DND-41 (cell line): ENCODE measurements at regions not wholly inside any gene's neighbourhood (a gene's known extent, or its start where the extent isn't known, plus 50 kb on each side); places are given as distances from the start of the nearest gene placed in this dataset.

Experiments used
- ATAC-seq: fragments of 200-7000 bp; cut with Tn5 transposase; 3 replicates; pipeline ENCODE4 v1.9.1; 2021; ENCODE audit warnings: low read depth; ENCODE audit not compliant: insufficient read depth
- DNase-seq: peaks from one replicate; pipeline ENCODE4 v3.0.0-alpha.2; 2020
- H2AFZ ChIP-seq: 2 replicates; pipeline ENCODE4 v1.6.0; 2012; ENCODE audit warnings: low read depth, low read length
- H3K27ac ChIP-seq: 2 replicates; pipeline ENCODE4 v1.5.1; 2012; ENCODE audit warnings: low read length, inconsistent platforms
- H3K27me3 ChIP-seq: fragments of 200-600 bp; sonication (generic); 2 replicates; pipeline ENCODE4 v1.6.0; 2012; ENCODE audit warnings: low read length, mild to moderate bottlenecking, inconsistent platforms; ENCODE audit not compliant: insufficient read depth, poor library complexity
- H3K36me3 ChIP-seq: 2 replicates; pipeline ENCODE4 v1.5.1; 2012; ENCODE audit warnings: low read length, inconsistent platforms; ENCODE audit not compliant: insufficient read depth
- H3K4me1 ChIP-seq: 2 replicates; pipeline ENCODE4 v1.5.1; 2012; ENCODE audit warnings: mild to moderate bottlenecking, low read length; ENCODE audit not compliant: insufficient read depth
- H3K4me2 ChIP-seq: 2 replicates; pipeline ENCODE4 v1.6.0; 2012; ENCODE audit warnings: mild to moderate bottlenecking, moderate library complexity, low read length, inconsistent platforms; ENCODE audit not compliant: insufficient read depth
- H3K4me3 ChIP-seq, 2 experiments: fragments of 200-600 bp in 1 of 2; shearing (Covaris generic) in 1 of 2; 2 replicates each; pipeline ENCODE4 v1.5.1; 2012 to 2016; ENCODE audit warnings: inconsistent platforms in 2 of 2, low read length in 2 of 2, mild to moderate bottlenecking in 2 of 2, low read depth in 1 of 2, moderate library complexity in 1 of 2
- H3K79me2 ChIP-seq: 2 replicates; pipeline ENCODE4 v1.6.0; 2012; ENCODE audit warnings: low read length, inconsistent platforms; ENCODE audit not compliant: insufficient read depth
- H3K9ac ChIP-seq: 2 replicates; pipeline ENCODE4 v1.6.0; 2012; ENCODE audit warnings: low read depth, mild to moderate bottlenecking, inconsistent platforms, low read length, moderate library complexity
- H3K9me3 ChIP-seq: 2 replicates; pipeline ENCODE4 v1.5.1; 2012; ENCODE audit warnings: low read length, moderate library complexity, mild to moderate bottlenecking, inconsistent platforms; ENCODE audit not compliant: insufficient read depth, severe bottlenecking
- H4K20me1 ChIP-seq: 2 replicates; pipeline ENCODE4 v1.6.0; 2012; ENCODE audit warnings: low read length; ENCODE audit not compliant: insufficient read depth
- EZH2 ChIP-seq: IDR thresholded peaks from 3 replicates; pipeline ENCODE4 v1.6.1; 2012; ENCODE audit warnings: borderline replicate concordance, low read depth, mild to moderate bottlenecking, moderate library complexity, low read length, inconsistent platforms; ENCODE audit not compliant: severe bottlenecking
- TF ChIP-seq, protein P1 (sequence below): IDR thresholded peaks from 2 replicates; pipeline ENCODE4 v1.5.1; 2012; ENCODE audit warnings: borderline replicate concordance, low read length, moderate library complexity, mild to moderate bottlenecking; ENCODE audit not compliant: poor library complexity, severe bottlenecking; ENCODE audit errors: extremely low read depth

DNA sequence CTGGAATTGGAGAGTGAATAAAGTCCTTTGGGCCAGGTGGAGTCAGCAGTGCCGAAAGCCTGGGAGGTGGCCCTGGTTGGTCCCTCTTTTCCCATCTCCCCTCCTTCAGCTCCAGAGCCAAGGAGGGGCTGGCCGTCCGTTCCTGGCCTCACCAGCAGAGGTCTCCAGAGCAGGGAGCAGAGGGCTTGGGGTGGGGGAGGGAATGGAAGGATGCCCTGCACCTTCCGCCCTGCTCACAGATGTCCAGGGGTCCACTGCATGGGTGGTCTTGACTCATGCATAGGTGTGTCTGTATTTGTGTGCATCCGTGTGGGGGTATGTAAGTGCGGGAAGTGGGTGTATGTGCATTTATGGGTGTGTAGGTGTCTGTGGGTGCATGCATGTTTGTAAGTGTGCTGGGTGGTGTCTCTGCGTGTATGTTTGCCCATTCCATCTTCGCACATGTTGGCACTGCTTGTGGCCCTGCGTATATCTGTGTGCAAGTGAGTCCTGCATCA, 201.8 kb downstream of the ZFP36L2 start:
- no peaks in the 10 kb centered on the region for H3K27me3 ChIP-seq
- no peaks in the 10 kb centered on the region for H3K36me3 ChIP-seq
- no peak overlapping the region for H3K4me3 ChIP-seq
- no peak overlapping the region for H3K4me2 ChIP-seq
- H4K20me1 ChIP-seq, result no peaks in the 10 kb centered on the region
- no peak overlapping the region for H2AFZ ChIP-seq
- peaks cover 7% of the 10 kb centered on the region for H3K9me3 ChIP-seq
- peak overlapping the region; percentile 90 for H3K27ac ChIP-seq
- peak overlapping the region; percentile 36 for H3K9ac ChIP-seq
- peak; percentile 71 for DNase-seq
- peaks cover 63% of the 10 kb centered on the region for H3K4me1 ChIP-seq
- TF ChIP-seq EZH2, result no peak
- TF ChIP-seq, protein P1, sequence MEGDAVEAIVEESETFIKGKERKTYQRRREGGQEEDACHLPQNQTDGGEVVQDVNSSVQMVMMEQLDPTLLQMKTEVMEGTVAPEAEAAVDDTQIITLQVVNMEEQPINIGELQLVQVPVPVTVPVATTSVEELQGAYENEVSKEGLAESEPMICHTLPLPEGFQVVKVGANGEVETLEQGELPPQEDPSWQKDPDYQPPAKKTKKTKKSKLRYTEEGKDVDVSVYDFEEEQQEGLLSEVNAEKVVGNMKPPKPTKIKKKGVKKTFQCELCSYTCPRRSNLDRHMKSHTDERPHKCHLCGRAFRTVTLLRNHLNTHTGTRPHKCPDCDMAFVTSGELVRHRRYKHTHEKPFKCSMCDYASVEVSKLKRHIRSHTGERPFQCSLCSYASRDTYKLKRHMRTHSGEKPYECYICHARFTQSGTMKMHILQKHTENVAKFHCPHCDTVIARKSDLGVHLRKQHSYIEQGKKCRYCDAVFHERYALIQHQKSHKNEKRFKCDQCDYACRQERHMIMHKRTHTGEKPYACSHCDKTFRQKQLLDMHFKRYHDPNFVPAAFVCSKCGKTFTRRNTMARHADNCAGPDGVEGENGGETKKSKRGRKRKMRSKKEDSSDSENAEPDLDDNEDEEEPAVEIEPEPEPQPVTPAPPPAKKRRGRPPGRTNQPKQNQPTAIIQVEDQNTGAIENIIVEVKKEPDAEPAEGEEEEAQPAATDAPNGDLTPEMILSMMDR, result peak; percentile 92
- peak; percentile 51 for ATAC-seq
- no peaks in the 10 kb centered on the region for H3K79me2 ChIP-seq

DNA sequence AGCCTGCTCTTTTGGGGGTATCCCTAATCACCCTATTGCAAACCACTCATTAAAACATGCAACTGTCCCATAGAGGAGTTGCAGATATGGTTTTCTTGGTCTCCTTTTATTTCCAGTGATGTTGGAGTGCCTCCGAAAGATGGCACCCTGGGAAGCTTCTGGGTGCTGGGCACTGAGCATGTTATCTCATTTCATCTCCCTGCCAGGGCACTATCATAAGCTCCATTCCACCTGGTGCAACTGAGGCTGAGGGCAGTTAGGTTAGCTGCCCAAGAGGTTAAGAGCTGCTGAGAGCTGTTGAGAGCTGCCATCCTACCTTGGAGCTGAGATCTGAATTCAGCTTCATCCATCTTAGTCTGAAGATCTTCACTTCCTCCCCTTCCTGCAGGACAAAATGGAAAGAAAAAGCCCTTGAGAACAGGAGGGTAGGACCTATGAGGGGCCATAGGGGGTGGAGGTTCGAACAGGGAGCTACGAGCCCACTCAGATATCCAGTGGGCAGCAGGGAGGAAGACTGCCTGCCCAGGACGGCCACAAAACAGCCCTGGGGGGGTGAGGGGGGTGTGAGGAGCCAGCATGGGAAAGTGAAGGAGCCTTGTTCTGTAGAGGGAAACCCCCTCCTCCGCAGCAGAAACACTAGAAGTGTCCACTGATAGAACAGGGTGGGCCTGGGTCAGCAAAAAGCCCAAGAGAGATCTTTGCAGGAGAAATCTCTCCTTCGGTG, 202.5 kb downstream of the ZFP36L2 start:
- peaks cover 7% of the 10 kb centered on the region for H3K9me3 ChIP-seq
- no peaks in the 10 kb centered on the region for H3K27me3 ChIP-seq
- no peak overlapping the region for H3K4me2 ChIP-seq
- H3K79me2 ChIP-seq, result no peaks in the 10 kb centered on the region
- no peak overlapping the region for H2AFZ ChIP-seq
- TF ChIP-seq, protein P1, result no peak
- TF ChIP-seq EZH2, result no peak
- no peak for DNase-seq
- H4K20me1 ChIP-seq, result no peaks in the 10 kb centered on the region
- no peaks in the 10 kb centered on the region for H3K36me3 ChIP-seq
- H3K4me1 ChIP-seq, result peaks cover 63% of the 10 kb centered on the region
- H3K27ac ChIP-seq, result peak overlapping the region; percentile 90
- no peak for ATAC-seq
- no peak overlapping the region for H3K4me3 ChIP-seq
- H3K9ac ChIP-seq, result peak overlapping the region; percentile 36

DNA sequence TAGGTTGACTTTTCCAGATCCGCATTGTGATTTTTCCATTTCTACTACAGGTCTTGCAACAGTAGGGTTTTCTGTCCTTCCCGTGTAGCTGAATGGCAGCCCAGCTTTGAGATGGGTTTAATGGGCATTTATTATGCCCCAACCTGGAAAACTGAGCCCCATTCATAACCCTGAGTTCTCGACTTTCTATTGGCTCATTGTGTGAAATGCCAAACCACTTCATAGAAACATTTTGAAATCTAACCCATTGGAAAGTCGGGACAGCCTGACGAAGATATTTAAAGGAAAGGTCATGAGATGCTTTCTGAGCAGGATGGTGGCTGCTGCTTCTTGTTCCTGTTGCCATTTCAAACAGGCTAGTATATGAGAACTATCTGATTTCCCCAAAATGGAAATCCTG, 203.5 kb downstream of the ZFP36L2 start:
- DNase-seq (no peak), ATAC-seq (no peak)
- H3K4me1 ChIP-seq, result peaks cover 56% of the 10 kb centered on the region
- no peak overlapping the region for H3K9ac ChIP-seq
- no peaks in the 10 kb centered on the region for H3K27me3 ChIP-seq
- TF ChIP-seq, protein P1, result no peak
- TF ChIP-seq EZH2, result no peak
- H3K4me2 ChIP-seq, result no peak overlapping the region
- H3K9me3 ChIP-seq, result peaks cover 7% of the 10 kb centered on the region
- no peaks in the 10 kb centered on the region for H3K79me2 ChIP-seq
- H4K20me1 ChIP-seq, result no peaks in the 10 kb centered on the region
- H3K4me3 ChIP-seq, result no peak overlapping the region
- no peaks in the 10 kb centered on the region for H3K36me3 ChIP-seq
- H2AFZ ChIP-seq, result no peak overlapping the region
- peak overlapping the region; percentile 90; the same call in 1 of the 2 replicates for H3K27ac ChIP-seq
